Stimulated activated CD8-positive, alpha-beta memory T cell treated with anti-CD3 and anti-CD28 coated beads, Interleukin-4, amount 100 ng/mL, for 1 hour (primary cell): ENCODE measurements at regions not wholly inside any gene's neighbourhood (a gene's known extent, or its start where the extent isn't known, plus 50 kb on each side); places are given as distances from the start of the nearest gene placed in this dataset.
"Not testable (repeated sequence)": the region's sequence is repeated elsewhere in the genome, so short reads cannot be mapped to it uniquely, and the experiment has no call there.

ENCODE experiments used
- DNase-seq, 2 donors: peaks; one replicate each; pipeline ENCODE4 v3.0.0-alpha.2; 2020; ENCODE audit warnings: low read depth in 2 of 2, low spot score in 1 of 2

GRCh38 chr2:195572895-195573683 is 83.9 kb upstream of the SLC39A10 start:
- DNase-seq = no peak

GRCh38 chr2:195570329-195570728 is 86.7 kb upstream of the SLC39A10 start:
- no peak for DNase-seq

GRCh38 chr2:195569255-195569654 is 87.8 kb upstream of the SLC39A10 start:
- no peak for DNase-seq

GRCh38 chr2:195564625-195565135 is 92.3 kb upstream of the SLC39A10 start:
- DNase-seq = not testable (repeated sequence)

- DNase-seq = no peak
Observed at GRCh38 chr2:195563857-195564512, 93.0 kb upstream of the SLC39A10 start.

GRCh38 chr2:195562570-195563566 is 94.2 kb upstream of the SLC39A10 start:
- DNase-seq = no peak

GRCh38 chr2:195561116-195561921 is 95.7 kb upstream of the SLC39A10 start:
- DNase-seq = no peak

GRCh38 chr2:195560209-195560895 is 96.7 kb upstream of the SLC39A10 start:
- no peak for DNase-seq

- DNase-seq = peak in 1 of 2 donors; percentile 55
Observed at GRCh38 chr2:195559431-195559914, 97.6 kb upstream of the SLC39A10 start.

GRCh38 chr2:195555971-195556370 is 101.1 kb upstream of the SLC39A10 start:
- no peak for DNase-seq

GRCh38 chr2:195552581-195552980 is 104.4 kb upstream of the SLC39A10 start:
- no peak for DNase-seq

- no peak for DNase-seq
Observed at GRCh38 chr2:195548198-195548940, 108.7 kb upstream of the SLC39A10 start.

- DNase-seq = not testable (repeated sequence)
Observed at GRCh38 chr2:195547268-195547840, 109.7 kb upstream of the SLC39A10 start.

- DNase-seq = no peak
Observed at GRCh38 chr2:195545811-195546210, 111.2 kb upstream of the SLC39A10 start.

GRCh38 chr2:195543902-195544894 is 112.8 kb upstream of the SLC39A10 start:
- no peak for DNase-seq

- no peak for DNase-seq
Observed at GRCh38 chr2:195543063-195543462, 114.0 kb upstream of the SLC39A10 start.

GRCh38 chr2:195542067-195542466 is 115.0 kb upstream of the SLC39A10 start:
- DNase-seq = no peak
